Middle frontal gyrus (tissue), 1 donor: ENCODE measurements at regions not wholly inside any gene's neighbourhood (a gene's known extent, or its start where the extent isn't known, plus 50 kb on each side); places are given as distances from the start of the nearest gene placed in this dataset.
"Not testable (repeated sequence)": the region's sequence is repeated elsewhere in the genome, so short reads cannot be mapped to it uniquely, and the experiment has no call there.

Experiments
- DNase-seq: peaks from one replicate; pipeline ENCODE4 v3.0.0-alpha.2; 2015; ENCODE audit warnings: low spot score; ENCODE audit errors: extremely low spot score

DNA sequence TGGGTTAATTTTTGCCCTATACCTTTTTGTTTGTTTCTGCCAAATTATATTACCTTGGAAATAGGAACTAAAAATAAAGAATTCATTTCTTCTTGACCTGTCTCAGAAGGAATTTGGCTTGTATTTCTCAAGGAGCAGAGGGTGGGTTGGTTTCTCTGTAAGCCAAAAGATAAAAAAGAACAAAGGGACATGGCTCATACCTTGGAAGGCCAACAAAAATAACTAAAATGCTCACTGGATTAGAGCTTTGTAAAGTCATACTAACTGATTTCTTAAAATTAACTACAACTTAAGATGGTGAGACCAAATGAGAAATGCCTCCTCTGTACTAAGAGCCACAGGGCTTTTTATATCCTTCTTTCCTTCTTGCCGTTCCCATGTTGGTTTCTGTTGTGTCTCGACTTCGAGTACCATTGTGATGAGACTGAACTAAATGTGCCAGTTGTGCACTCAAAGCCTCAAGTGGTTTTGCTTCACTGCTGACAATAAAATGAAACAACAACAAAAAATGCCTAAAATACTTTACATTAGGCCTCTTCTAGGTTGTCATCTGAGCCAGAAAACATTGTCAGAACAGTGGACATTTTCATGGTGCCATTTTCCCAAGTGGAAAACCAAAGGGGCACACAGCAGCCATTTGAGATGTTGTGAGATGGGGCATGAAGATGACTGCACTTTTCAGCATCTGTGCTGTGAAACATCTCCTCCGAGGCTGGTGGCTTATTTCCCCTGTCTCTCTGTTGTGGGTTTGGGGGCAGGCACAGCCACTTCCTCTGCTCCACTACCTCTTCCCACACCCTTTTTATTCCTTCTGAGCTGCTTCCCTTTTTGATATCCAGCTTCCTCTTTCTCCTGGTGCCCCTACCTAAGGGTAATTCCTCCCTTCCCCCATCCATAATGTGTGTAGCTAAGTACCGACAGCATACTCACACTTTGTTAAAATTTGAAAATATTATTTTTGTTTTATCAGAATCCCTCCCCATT, 51.8 kb upstream of the AGR3 start:
- DNase-seq, result no peak

DNA sequence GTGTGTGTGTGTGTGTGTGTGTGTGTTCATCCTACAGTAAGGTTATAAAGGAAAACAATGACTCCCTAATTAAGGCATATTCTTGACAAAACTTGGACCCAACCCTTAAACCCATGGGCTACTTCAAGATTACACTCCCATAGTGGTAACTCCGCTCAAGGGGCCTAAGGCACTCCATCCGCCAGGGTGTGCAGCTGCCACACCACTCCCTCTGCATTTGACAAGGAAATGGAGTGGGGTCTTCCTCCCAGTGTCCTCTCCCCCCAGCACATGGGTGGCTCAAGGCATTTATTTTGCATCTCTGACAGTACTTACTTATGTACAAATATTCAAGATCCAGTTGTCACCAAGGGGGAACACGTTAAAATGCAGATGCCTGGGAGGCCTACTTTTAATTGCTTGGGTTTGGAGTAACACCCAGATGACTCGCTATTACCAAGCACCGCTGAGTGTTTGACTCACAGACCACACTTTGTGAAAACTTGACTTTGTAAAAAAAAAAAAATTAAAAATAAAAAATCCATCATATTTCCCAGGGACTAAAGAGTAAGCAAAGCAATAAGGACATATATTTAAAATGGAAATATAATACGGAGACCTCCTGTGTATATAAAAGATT, 53.0 kb upstream of the AGR3 start:
- no peak for DNase-seq

DNA sequence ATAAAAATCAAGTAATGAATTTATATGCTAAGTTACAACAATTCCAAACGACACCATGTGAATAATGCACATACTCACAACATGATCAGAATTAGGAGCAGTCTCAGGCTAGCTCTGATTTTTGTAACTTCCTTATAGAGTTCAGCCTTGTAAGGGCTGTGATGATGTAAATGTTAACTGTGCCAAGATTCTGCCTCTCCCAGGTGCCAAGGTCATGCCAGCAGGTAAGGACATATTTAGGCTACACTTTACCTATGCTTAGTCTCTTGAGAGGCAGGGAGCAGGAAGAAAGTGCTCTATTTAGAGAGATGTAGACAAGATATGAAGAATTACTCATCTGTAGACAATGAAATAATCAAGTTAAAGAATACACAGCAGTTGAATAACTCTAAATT, 53.6 kb upstream of the AGR3 start:
- DNase-seq, result no peak

DNA sequence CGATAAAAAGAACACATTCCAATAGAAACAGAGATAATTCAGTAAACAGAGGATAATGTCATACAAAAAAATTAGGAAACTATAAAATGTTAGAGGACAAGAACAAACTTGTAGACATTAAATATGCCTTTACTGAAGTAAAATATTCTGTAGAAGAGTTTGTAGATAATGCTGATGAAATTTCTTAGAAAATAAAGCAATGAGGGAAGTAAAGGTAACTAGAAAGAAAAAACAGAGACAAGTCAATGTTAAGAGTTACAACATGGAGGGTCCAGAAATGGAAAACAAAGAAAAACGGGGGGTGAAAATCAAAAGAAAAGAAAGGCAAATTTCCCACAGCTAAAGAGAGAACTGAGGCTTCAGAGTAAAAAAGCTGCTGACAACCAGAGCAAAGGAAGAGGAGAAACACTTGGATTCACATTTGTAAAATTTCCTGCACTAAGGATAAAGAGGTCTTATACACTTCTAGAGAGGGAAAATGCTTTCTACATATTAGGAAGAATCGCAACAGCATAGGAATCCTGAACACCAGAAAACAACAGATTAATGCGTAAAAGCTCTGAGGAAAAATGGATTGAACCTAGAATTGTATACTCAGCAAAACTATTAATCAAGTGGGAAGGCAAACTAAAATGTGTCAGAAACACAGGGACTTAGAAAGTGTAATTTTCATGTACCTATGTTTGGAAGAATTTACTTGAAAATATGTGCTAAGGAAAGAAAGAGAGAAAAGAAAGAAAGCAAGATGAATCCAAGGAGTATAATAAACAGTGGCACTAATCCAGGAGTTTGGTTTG, 55.0 kb upstream of the AGR3 start:
- no peak for DNase-seq

DNA sequence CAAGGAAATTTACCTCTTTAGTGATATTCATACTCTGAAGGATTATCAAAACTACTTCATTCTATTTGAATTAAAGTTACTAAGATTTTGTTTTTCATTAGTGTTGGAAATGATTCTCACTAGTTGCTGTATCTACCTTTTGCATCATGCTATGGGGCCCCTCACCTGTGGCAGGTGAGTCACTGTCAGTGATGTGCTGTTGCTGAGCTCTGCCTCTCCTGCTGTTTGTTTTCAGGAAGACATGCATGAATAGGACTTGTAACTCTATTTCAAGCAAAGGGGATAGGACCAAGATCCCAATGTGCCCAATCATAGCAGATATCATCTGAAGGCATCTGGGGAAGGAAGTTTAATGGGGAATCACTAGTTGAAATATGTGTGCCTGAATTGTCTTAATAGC, 57.4 kb upstream of the AGR3 start:
- no peak for DNase-seq

DNA sequence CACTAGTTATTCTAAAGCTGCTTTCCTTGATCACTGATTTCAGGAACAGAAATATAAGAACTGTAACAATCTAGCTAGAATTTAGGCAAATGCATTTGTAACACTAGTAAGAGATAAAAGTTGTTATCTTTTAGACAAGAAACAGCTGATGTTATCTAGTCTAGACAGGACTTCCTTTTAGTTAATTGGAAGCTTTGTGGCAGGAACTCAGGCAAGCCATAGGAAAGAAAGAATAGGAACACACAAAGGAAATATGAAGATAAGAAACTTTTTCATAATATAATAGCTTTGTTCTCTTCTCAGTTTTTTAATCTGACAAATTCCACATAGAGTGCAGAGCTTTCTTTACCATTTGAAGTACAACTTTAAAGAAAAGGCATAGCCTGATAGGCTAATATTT, 59.0 kb upstream of the AGR3 start:
- DNase-seq, result no peak

DNA sequence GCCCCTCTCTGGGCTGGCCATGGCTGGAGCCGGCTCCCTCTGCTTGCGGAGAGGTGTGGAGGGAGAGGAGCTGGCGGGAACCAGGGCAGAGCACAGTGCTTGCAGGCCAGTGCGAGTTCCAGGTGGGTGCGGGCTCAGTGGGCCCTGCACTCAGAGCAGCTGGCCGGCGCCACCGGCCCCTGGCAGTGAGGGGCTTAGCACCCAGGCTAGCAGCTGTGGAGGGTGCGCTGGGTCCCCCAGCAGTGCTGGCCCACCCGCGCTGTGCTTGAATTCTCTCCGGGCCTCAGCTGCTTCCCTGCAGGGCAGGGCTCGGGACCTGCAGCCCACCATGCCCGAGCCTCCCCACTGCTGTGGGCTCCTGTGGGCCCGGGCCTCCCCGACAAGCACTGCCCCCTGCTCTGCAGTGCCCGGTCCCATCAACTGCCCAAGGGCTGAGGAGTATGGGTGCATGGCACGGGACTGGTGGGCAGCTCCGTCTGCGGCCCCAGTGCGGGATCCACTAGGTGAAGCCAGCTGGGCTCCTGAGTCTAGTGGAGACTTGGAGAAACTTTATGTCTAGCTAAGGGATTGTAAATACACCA, 61.2 kb upstream of the AGR3 start:
- no peak for DNase-seq

DNA sequence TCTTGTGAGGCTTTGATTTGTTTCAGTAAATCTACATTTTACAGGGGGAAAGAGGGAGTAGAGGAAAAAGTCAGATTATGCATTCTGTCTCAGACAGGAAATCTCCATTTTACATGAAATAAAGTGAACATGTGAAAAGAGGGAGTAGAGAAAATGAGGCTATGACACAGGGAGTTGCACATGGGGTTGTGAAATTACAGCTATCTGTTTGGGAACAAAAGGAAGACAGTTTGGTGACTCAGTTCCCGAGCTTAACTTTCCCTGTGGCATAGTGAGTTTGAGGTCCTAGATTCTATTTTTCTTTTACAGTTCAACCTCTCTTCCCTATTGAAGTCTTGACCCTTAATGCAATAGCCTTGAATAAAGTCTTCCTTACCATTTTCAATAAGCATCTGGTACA, 63.2 kb upstream of the AGR3 start:
- no peak for DNase-seq

DNA sequence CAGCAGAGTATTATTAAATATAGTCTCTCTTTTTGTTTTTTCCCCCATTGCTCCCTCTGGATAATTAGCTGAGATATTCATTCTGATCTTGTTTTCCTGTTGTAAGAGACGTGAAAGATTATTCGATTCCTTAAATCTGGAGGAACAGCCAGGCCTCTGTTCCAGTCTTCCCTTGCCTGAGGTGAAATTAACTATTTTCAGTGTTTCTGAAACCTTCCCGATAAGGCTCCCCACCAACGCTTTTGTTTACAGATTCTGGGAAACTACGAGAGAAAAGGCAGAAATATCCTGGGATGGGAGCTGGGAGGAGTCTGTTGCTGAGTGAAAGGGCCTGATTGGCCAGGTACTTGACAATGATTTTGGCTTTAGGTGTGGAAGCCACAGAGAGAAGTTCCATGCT, 63.6 kb upstream of the AGR3 start:
- no peak for DNase-seq

DNA sequence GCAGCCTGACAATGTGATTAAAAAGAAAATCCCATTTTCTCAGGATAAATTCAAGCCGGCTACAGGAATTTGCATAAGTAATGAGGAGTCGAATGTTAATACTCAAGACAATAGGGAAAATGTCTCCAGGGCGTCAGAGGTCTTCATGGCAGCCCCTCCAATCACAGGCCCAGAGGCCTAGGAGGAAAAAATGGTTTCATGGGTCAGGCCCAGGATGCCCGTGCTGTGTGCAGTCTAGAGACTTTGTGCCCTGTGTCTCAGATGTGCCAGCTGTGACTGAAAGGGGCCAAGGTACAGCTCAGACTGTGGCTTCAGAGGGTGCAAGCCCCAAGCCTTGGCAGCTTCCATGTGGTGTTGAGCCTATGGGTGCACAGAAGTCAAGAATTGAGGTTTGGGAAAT, 66.3 kb upstream of the AGR3 start:
- not testable (repeated sequence) for DNase-seq

DNA sequence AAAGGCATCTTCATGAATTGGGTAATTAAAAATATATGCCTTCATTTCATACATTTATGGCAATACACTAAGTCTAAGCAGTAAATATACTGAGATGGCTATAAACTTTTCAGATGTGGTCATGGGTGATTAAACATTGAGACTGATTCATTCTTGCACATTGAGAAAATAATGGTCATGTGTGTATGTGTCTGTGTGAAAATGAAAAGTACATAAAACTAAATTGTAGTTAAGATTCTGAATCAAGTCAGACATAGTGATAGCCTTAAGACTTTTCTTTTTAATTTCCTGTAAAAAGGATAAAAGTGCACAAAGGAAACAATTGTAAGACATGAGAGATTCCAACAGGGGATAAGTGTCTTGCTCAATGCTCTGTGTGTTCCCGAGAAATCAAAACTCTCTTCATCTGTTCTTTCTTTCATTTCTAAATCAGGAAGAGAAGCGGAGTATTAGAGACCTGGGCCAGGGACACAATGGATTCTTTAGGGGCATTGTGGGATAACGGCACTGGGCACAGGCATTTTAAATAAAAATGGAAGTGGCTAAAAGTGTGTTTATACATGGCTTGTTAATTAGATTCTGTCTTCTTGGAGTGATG, 69.8 kb upstream of the AGR3 start:
- no peak for DNase-seq

DNA sequence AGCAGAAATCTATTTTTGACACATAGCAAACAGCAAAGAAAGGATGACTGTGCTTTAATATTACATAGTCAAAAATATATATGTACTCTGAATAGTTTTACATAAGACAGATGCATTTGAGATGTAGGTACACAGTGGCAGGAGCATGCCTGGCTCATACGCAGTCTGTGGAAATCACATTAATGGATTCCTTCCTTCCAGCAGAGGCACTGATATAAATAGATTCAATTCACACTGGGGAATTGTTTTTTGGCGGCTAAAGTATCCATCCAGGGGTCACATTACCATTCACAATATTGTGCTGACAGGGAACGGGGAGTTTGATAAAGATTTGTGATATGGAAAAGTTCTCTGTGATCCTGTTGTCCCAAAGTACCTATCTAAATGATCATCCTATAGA, 72.5 kb upstream of the AGR3 start:
- DNase-seq, result no peak

DNA sequence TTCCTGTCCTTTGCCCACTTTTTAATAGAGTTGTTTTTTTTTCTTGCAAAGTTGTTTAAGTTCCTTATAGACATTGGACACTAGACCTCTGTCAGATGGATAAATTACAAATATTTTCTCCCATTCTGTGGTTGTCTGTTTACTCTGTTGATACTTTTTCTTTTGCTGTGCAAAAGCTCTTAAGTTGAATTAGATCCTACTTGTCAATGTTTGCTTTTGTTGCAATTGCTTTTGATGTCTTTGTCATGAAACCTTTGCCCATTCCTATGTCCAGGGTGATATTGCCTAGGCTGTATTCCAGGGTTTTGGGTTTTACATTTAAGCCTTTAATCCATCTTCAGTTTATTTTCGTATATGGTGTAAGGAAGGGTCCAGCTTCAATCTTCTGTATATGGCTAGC, 76.9 kb upstream of the AGR3 start:
- DNase-seq, result no peak

DNA sequence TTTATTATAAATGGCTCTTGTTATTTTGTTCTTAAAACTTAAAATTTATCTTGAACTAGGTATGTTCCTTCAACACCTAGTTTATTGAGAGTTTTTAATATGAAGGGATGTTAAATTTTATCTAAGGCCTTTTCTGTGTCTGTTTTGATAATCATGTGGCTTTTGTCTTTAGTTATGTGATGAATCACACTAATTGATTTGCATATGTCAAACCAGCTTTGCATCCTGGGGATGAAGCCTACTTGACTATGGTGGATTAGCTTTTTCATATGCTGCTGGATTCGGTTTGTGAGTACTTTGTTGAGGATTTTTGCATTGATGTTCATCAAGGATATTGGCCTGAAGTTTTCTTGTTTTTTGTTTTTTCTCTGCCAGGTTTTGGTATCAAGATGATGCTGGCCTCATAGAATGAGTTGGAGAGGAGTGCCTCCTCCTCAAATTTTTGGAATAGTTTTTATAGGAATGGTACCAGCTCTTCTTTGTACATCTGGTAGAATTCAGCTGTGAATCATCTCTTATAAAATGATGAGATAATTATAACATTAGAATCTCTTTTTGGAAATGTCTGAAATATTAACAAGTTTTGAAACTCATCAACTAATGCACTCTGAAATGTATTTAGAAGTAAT, 78.7 kb upstream of the AGR3 start:
- no peak for DNase-seq

DNA sequence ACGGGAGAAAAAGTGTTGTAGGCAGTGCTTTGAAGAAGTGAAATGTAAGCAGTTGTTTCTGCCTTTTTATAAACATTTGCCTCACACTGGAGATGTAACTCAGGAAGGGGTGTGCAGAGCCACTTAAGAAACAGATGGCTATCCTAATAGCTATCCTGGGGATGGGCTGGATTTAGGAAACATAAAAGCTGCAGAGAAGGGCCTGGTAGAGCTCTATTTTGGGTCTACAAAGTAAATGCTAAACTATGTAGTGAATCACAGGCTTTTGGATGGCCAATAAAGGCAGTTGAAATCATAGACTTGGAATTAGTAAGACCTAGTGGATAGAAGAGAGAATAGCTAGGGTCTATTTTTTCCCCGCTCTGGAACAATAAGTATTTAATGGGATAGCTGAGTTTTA, 79.9 kb upstream of the AGR3 start:
- no peak for DNase-seq

DNA sequence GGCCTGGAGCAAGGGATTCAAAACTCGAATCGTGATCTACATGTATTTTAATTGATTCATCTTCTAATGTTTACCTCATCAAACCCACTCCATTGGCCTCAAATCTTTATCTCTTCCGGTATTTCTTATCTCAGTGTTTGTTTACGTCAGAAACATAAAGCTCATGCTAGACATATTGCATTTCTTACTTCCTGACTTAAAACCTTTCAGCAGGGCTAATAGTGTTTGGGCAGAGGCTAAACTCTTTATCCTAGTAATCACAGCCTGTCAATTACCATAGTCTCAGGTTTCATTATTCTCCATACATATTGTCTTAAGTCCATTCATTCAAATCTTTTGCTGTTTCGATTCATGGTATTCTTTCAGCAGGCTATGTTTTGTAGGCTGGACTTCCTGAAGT, 81.3 kb upstream of the AGR3 start:
- DNase-seq, result no peak

DNA sequence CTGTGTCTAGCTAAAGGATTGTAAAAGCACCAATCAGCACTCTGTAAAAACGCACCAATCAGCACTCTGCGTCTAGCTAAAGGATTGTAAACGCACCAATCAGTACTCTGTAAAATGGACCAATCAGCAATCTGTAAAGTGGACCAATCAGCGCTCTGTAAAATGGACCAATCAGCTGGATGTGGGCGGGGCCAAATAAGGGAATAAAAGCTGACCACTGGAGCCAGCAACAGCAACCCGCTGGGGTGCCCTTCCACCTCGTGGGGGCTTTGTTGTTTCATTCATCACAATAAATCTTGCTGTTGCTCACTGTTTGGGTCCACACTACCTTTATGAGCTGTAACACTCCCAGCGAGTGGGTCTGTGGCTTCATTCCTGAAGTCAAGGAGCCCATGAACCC, 83.9 kb upstream of the AGR3 start:
- DNase-seq, result not testable (repeated sequence)

DNA sequence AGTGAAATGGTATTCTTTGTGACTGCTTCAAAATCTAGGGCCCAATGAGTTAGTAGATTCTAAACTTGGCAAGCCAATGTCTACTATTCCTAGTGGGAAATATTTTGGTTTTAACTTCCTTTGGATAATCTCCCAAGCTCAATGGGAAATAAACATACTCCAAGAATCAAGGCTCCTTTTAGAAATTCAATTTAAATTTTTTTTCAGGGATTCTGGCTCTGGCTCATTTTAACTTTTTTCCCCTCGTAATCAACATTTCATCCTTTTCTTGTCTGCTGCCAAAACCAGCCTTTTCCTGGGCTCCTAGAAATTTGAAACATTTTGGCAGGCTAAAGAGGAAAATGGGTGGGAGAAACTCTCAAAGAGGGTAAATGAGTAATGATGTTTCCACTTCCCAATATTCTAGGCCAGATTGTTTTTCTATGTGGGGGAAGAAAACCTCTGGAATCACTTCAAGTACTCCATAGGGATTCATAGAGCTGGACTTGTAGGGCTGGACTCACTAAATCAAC, 85.6 kb upstream of the AGR3 start:
- DNase-seq, result no peak

DNA sequence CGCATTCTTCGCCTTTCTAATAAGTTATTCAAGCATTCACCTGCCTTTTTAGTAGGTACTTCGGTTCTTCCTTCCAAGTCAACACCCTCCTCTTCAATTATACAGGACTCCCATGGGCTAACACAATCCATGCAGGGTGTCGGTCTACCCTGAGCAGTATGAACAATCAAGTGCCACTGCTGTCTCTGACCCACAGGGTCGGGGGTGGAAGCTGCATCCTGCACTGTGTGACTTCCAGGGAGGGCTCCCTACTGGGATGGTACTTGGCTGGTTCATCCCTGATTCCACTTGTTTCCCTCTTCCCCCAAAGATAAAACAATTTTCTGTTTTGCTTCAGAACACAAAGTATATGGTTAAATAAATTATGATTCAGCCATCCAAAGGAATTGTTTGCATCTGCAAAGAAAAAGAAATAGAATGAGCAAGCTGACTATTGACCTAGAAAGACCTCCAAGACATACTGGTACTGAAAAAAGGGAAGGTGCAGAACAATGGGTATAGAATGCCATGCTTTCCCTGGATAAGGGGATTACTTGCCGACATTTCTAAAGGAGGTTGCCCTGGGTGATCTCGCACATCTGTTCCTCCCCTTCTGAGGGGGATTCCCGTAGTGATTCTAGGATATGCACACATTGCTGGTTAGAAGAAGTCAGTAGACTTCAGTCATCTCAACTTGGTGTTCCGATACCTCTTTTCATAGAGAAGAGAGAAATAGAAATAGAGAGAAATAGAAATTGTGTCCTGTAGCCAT, 89.1 kb upstream of the AGR3 start:
- no peak for DNase-seq

DNA sequence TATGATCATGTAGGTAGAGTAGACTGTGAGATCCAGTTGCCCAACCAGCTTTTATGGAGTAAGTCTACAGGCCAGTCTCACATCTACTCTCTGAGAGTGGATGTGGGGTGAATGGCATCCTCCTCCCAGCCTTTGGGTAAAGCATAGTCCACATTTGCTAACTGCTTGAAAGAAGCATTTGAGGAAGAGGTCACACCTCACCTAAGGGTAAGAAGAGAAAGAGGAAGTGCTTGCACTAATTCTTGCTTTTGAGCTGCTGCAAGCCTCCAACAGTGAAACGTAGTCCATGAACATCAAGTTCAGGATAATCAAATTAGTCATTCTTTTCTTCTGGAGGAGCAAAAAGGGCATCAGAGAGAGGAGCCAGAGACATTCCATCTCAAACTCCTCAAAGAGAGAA, 93.9 kb upstream of the AGR3 start:
- no peak for DNase-seq
